Body of pancreas (tissue), 4 donors: ENCODE measurements at regions not wholly inside any gene's neighbourhood (a gene's known extent, or its start where the extent isn't known, plus 50 kb on each side); places are given as distances from the start of the nearest gene placed in this dataset.

Source experiments
- ATAC-seq: fragments of 150-250 bp; one replicate; pipeline ENCODE4 v1.9.1; 2016
- DNase-seq, 4 donors: peaks; one replicate each; pipeline ENCODE4 v3.0.0-alpha.2; 2019
- H3K27ac ChIP-seq, 4 donors: fragments of 200-600 bp; sonication (generic); 1 replicate in 3 of 4; 2 replicates in 1 of 4; pipeline versions ENCODE4 v1.5.1 to v1.6.1; 2016 to 2019; ENCODE audit warnings: mild to moderate bottlenecking in 1 of 4, mixed read lengths in 1 of 4, moderate library complexity in 1 of 4
- H3K27me3 ChIP-seq, 2 donors: fragments of 200-600 bp; sonication (generic); one replicate each; pipeline ENCODE4 v1.6.0; 2016; ENCODE audit warnings: mild to moderate bottlenecking in 1 of 2
- H3K36me3 ChIP-seq, 2 donors: fragments of 200-600 bp; sonication (generic); replicated peaks in 1 of 2; 2 replicates each; pipeline ENCODE4 v1.5.1; 2016; ENCODE audit warnings: low read depth in 2 of 2; ENCODE audit not compliant: insufficient read depth in 1 of 2
- H3K4me1 ChIP-seq: fragments of 200-600 bp; sonication (generic); one replicate; pipeline ENCODE4 v1.6.0; 2016
- H3K4me3 ChIP-seq, 2 donors: fragments of 200-600 bp; sonication (generic); 1 replicate in 1 of 2; 2 replicates in 1 of 2; pipeline ENCODE4 v1.5.1; 2016 to 2019
- H3K9me3 ChIP-seq, 3 donors: fragments of 200-600 bp; sonication (generic); 1 replicate in 2 of 3; 2 replicates in 1 of 3; pipeline ENCODE4 v1.5.1; 2016
- CTCF ChIP-seq, 7 experiments: fragments of 450-650 bp in 4 of 7; fragments of 200-600 bp in 3 of 7; sonication (generic) in 3 of 7; IDR thresholded peaks; one replicate each; pipeline ENCODE4 v1.5.1; 2016 to 2019; ENCODE audit warnings: antibody characterized with exemption in 7 of 7
- POLR2A ChIP-seq, 3 donors: fragments of 450-650 bp; IDR thresholded peaks; one replicate each; pipeline ENCODE4 v1.6.1; 2016; ENCODE audit warnings: antibody characterized with exemption in 3 of 3, mild to moderate bottlenecking in 2 of 3
- WGBS, 2 donors: methylation state at CpG; one replicate each; pipeline ENCODE4 v1.1.5; 2017; 5-methylcytosine and 5-hydroxymethylcytosine counted together
- intact Hi-C: fragments of 100-400 bp; cut with DNase I; formaldehyde crosslinking; loops from one replicate; pipeline ENCODE4 v1.15.1; 2023

GRCh38 chr19:5254944-5255343 lies 85.7 kb downstream of the PTPRS start:
- no peak for DNase-seq
- WGBS, 2 donors: 100% methylated on average over 1 of the region's 1 CpG
- TF ChIP-seq POLR2A (IDR thresholded peaks at IDR 0.05) (no peak), CTCF (IDR thresholded peaks at IDR 0.05) (no peak)

GRCh38 chr19:5254543-5254942 lies 86.1 kb downstream of the PTPRS start:
- whole genome bisulfite sequencing, 2 donors: 66 to 100% methylated on average over 3 of the region's 3 CpGs
- intact Hi-C loops: no loop called here
- peaks cover 6% of the 10 kb centered on the region for H3K4me1 ChIP-seq
- ATAC-seq: no peak
- H3K4me3 ChIP-seq: no peak overlapping the region
- DNase-seq: no peak
- H3K27me3 ChIP-seq: no peaks in the 10 kb centered on the region
- peaks cover 0 to 2% of the 10 kb centered on the region in 2 donors for H3K36me3 ChIP-seq
- no peak overlapping the region for H3K27ac ChIP-seq
- peaks cover 0 to 12% (median 0%) of the 10 kb centered on the region in 3 donors for H3K9me3 ChIP-seq
- no peak for TF ChIP-seq POLR2A (IDR thresholded peaks at IDR 0.05)
- no peak for TF ChIP-seq CTCF (IDR thresholded peaks at IDR 0.05)

More at GRCh38 chr19:5254944-5255343, 85.7 kb downstream of the PTPRS start:
- H3K27ac ChIP-seq: no peak overlapping the region
- no peak overlapping the region for H3K4me3 ChIP-seq
- ATAC-seq: no peak
- peaks cover 0 to 2% of the 10 kb centered on the region in 2 donors for H3K36me3 ChIP-seq
- peaks cover 0 to 12% (median 0%) of the 10 kb centered on the region in 3 donors for H3K9me3 ChIP-seq
- H3K27me3 ChIP-seq: no peaks in the 10 kb centered on the region
- H3K4me1 ChIP-seq: peaks cover 5% of the 10 kb centered on the region
- intact Hi-C loops: no loop called here

GRCh38 chr19:5253406-5254110 lies 87.1 kb downstream of the PTPRS start:
- Histone ChIP-seq H3K9me3 (peaks cover 0 to 12% (median 0%) of the 10 kb centered on the region in 3 donors), H3K4me3 (no peak overlapping the region), H3K27ac (no peak overlapping the region), H3K36me3 (peaks cover 0 to 2% of the 10 kb centered on the region in 2 donors), H3K4me1 (peaks cover 6% of the 10 kb centered on the region), H3K27me3 (no peaks in the 10 kb centered on the region)
- WGBS, 2 donors: 90 to 95% methylated on average over 3 of the region's 3 CpGs
- TF ChIP-seq CTCF (IDR thresholded peaks at IDR 0.05): no peak
- TF ChIP-seq POLR2A (IDR thresholded peaks at IDR 0.05): no peak
- DNase-seq (no peak), ATAC-seq (no peak)
- intact Hi-C loops: no loop called here

GRCh38 chr19:5251096-5252065 lies 89.2 kb downstream of the PTPRS start:
- intact Hi-C loops: no loop called here
- ATAC-seq (no peak), DNase-seq (no peak)
- TF ChIP-seq CTCF (IDR thresholded peaks at IDR 0.05) (no peak), POLR2A (IDR thresholded peaks at IDR 0.05) (no peak)
- H3K27me3 ChIP-seq: no peaks in the 10 kb centered on the region
- H3K9me3 ChIP-seq: peaks cover 0 to 9% (median 0%) of the 10 kb centered on the region in 3 donors
- WGBS, 2 donors: 78 to 89% methylated on average over 25 to 27 of the region's 27 CpGs
- H3K36me3 ChIP-seq: no peaks in the 10 kb centered on the region
- no peak overlapping the region for H3K4me3 ChIP-seq
- no peak overlapping the region for H3K27ac ChIP-seq
- H3K4me1 ChIP-seq: peaks cover 6% of the 10 kb centered on the region
